Lung (tissue), 11 donors: ENCODE measurements at regions not wholly inside any gene's neighbourhood (a gene's known extent, or its start where the extent isn't known, plus 50 kb on each side); places are given as distances from the start of the nearest gene placed in this dataset.

Experiments
- ATAC-seq: fragments of 200-7000 bp; cut with Tn5 transposase; one replicate; pipeline ENCODE4 v1.9.1; 2020; ENCODE audit warnings: moderate number of reproducible peaks; ENCODE audit not compliant: insufficient read depth, low FRiP score
- DNase-seq, 3 donors: peaks; one replicate each; pipeline ENCODE4 v3.0.0-alpha.2; 2013 to 2017
- H3K27ac ChIP-seq, 2 donors: one replicate each; pipeline ENCODE4 v1.5.1; 2013; ENCODE audit warnings: mild to moderate bottlenecking in 2 of 2, moderate library complexity in 2 of 2, control low read depth in 1 of 2, inconsistent platforms in 1 of 2, low read depth in 1 of 2, low read length in 1 of 2
- H3K27me3 ChIP-seq, 3 donors: one replicate each; pipeline ENCODE4 v1.5.1; 2013; ENCODE audit warnings: low read length in 2 of 3; ENCODE audit not compliant: control insufficient read depth in 3 of 3, insufficient read depth in 3 of 3
- H3K36me3 ChIP-seq, 4 donors: one replicate each; pipeline ENCODE4 v1.5.1; 2013; ENCODE audit warnings: low read length in 4 of 4, mild to moderate bottlenecking in 1 of 4, moderate library complexity in 1 of 4; ENCODE audit not compliant: control insufficient read depth in 4 of 4, insufficient read depth in 4 of 4
- H3K4me1 ChIP-seq, 5 donors: one replicate each; pipeline ENCODE4 v1.5.1; 2013; ENCODE audit warnings: low read length in 5 of 5, mild to moderate bottlenecking in 2 of 5, moderate library complexity in 1 of 5; ENCODE audit not compliant: control insufficient read depth in 5 of 5, insufficient read depth in 5 of 5
- H3K4me3 ChIP-seq: one replicate; pipeline ENCODE4 v1.5.1; 2013; ENCODE audit warnings: mild to moderate bottlenecking, control low read depth, moderate library complexity
- H3K9ac ChIP-seq, 2 donors: one replicate each; pipeline ENCODE4 v1.5.1; 2013; ENCODE audit warnings: low read length in 2 of 2, control low read depth in 1 of 2; ENCODE audit not compliant: insufficient read depth in 1 of 2
- H3K9me3 ChIP-seq, 4 donors: one replicate each; pipeline ENCODE4 v1.5.1; 2013; ENCODE audit warnings: low read length in 3 of 4, mild to moderate bottlenecking in 1 of 4, moderate library complexity in 1 of 4; ENCODE audit not compliant: control insufficient read depth in 4 of 4, insufficient read depth in 3 of 4
- CTCF ChIP-seq: IDR thresholded peaks from 2 replicates; pipeline ENCODE4 v1.5.1; 2012; ENCODE audit warnings: mild to moderate bottlenecking; ENCODE audit errors: control extremely low read depth, extremely low read depth
- WGBS, 2 donors: extraction: QIAGEN DNeasy Blood & Tissue Kit; methylation state at CpG; one replicate each; pipeline ENCODE4 v1.1.7; 2013; 5-methylcytosine and 5-hydroxymethylcytosine counted together
- donor health status: control.
- donor health status: control.
- donor health status: Bipolar disorder and iron deficiency.
- donor health status: healthy.
- donor health status: DM: yes; HTN: yes; CAD: no.

- H3K4me1 ChIP-seq: no peaks in the 10 kb centered on the region
- DNase-seq: no peak
- no peak overlapping the region for H3K9ac ChIP-seq
- H3K27me3 ChIP-seq: no peaks in the 10 kb centered on the region
- H3K27ac ChIP-seq: no peak overlapping the region
- H3K4me3 ChIP-seq: no peak overlapping the region
- H3K9me3 ChIP-seq: no peaks in the 10 kb centered on the region
- WGBS, 2 donors: 84 to 89% methylated on average over 3 of the region's 3 CpGs
- ATAC-seq: no peak
- no peaks in the 10 kb centered on the region for H3K36me3 ChIP-seq
- TF ChIP-seq CTCF: no peak
Measured at GRCh38 chr1:88560621-88561020, 123.5 kb upstream of the PKN2 start.

- no peaks in the 10 kb centered on the region for H3K4me1 ChIP-seq
- H3K27ac ChIP-seq: no peak overlapping the region
- H3K27me3 ChIP-seq: no peaks in the 10 kb centered on the region
- WGBS, 2 donors: 69 to 77% methylated on average over 3 of the region's 3 CpGs
- DNase-seq (no peak), ATAC-seq (no peak)
- H3K36me3 ChIP-seq: no peaks in the 10 kb centered on the region
- TF ChIP-seq CTCF: no peak
- no peak overlapping the region for H3K4me3 ChIP-seq
- H3K9me3 ChIP-seq: no peaks in the 10 kb centered on the region
- H3K9ac ChIP-seq: no peak overlapping the region
Measured at GRCh38 chr1:88562991-88563390, 121.1 kb upstream of the PKN2 start.

- ATAC-seq (no peak), DNase-seq (no peak)
- Histone ChIP-seq H3K27ac (no peak overlapping the region), H3K4me1 (peaks cover 0 to 3% (median 0%) of the 10 kb centered on the region in 5 donors), H3K9ac (no peak overlapping the region), H3K27me3 (no peaks in the 10 kb centered on the region), H3K4me3 (no peak overlapping the region), H3K9me3 (no peaks in the 10 kb centered on the region), H3K36me3 (no peaks in the 10 kb centered on the region)
- no peak for TF ChIP-seq CTCF
- WGBS, 2 donors: 86 to 95% methylated on average over 9 of the region's 9 CpGs
Measured at GRCh38 chr1:88566615-88567387, 117.3 kb upstream of the PKN2 start.

- no peak overlapping the region for H3K27ac ChIP-seq
- H3K36me3 ChIP-seq: no peaks in the 10 kb centered on the region
- no peak overlapping the region for H3K4me3 ChIP-seq
- H3K9ac ChIP-seq: no peak overlapping the region
- no peaks in the 10 kb centered on the region for H3K27me3 ChIP-seq
- WGBS, 2 donors: 58 to 86% methylated on average over 1 of the region's 1 CpG
- peaks cover 0 to 3% (median 0%) of the 10 kb centered on the region in 5 donors for H3K4me1 ChIP-seq
- DNase-seq (peak in 1 of 3 donors; percentile 26), ATAC-seq (no peak)
- no peaks in the 10 kb centered on the region for H3K9me3 ChIP-seq
- TF ChIP-seq CTCF: no peak
Measured at GRCh38 chr1:88571506-88571905, 112.6 kb upstream of the PKN2 start.
